Lower lobe of right lung (tissue), 2 donors: ENCODE measurements at regions not wholly inside any gene's neighbourhood (a gene's known extent, or its start where the extent isn't known, plus 50 kb on each side); places are given as distances from the start of the nearest gene placed in this dataset.

Source experiments
- ATAC-seq, 2 donors: fragments of 200-7000 bp; cut with Tn5 transposase; one replicate each; pipeline ENCODE4 v1.9.1; 2020 to 2022; ENCODE audit warnings: mild to moderate bottlenecking in 2 of 2, moderate library complexity in 2 of 2
- DNase-seq: peaks from one replicate; pipeline ENCODE4 v3.0.0-alpha.2; 2020
- H3K27ac ChIP-seq: fragments of 200-600 bp; one replicate; pipeline ENCODE4 v1.8.0; 2022
- H3K27me3 ChIP-seq: fragments of 200-600 bp; one replicate; pipeline ENCODE4 v1.8.0; 2022; ENCODE audit warnings: low read depth
- H3K36me3 ChIP-seq: fragments of 200-600 bp; one replicate; pipeline ENCODE4 v1.8.0; 2022; ENCODE audit warnings: mild to moderate bottlenecking
- H3K4me1 ChIP-seq: fragments of 200-600 bp; one replicate; pipeline ENCODE4 v1.8.0; 2022
- H3K4me3 ChIP-seq: fragments of 200-600 bp; one replicate; pipeline ENCODE4 v1.8.0; 2022; ENCODE audit warnings: mild to moderate bottlenecking
- H3K9me3 ChIP-seq: fragments of 200-600 bp; one replicate; pipeline ENCODE4 v1.8.0; 2022
- intact Hi-C: fragments of 100-400 bp; cut with DNase I; formaldehyde crosslinking; loops from one replicate; pipeline ENCODE4 v1.11.0; 2022
- TF ChIP-seq, protein P1 (sequence below): fragments of 200-600 bp; IDR thresholded peaks from one replicate; pipeline ENCODE4 v1.8.0; 2022; ENCODE audit warnings: antibody characterized with exemption, mild to moderate bottlenecking
- donor health status: DM: no; HTN: yes; CAD: no; lungs with severe emphysema.

DNA sequence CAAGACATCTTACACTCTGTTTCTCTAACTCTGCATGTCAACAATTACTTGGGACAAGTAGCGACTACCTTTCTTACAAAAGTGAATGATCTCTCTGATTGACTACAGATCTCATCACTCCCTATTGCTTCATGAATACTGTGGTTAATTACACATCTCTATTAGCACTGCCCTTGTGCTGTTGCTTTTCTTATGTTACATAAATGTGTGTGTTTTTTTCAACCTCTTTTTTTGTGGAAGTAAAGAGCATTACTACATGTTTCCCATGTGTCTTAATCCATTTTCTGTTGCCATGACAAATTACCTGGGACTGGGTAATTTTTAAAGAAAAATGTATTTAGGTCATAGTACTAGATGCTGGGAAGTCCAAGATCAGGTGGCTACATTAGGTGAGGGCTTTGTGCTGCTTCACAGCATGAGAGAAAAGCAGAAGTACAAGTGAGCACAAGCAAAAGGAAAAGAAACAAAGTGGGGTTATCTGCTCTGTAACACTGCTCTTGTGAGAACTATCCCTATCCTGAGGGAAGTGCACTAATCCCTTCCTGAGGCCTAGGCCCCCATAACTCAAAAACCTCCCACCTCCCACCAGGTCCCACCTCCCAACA lies 298.2 kb upstream of the SATB1 start:
- TF ChIP-seq, protein P1, sequence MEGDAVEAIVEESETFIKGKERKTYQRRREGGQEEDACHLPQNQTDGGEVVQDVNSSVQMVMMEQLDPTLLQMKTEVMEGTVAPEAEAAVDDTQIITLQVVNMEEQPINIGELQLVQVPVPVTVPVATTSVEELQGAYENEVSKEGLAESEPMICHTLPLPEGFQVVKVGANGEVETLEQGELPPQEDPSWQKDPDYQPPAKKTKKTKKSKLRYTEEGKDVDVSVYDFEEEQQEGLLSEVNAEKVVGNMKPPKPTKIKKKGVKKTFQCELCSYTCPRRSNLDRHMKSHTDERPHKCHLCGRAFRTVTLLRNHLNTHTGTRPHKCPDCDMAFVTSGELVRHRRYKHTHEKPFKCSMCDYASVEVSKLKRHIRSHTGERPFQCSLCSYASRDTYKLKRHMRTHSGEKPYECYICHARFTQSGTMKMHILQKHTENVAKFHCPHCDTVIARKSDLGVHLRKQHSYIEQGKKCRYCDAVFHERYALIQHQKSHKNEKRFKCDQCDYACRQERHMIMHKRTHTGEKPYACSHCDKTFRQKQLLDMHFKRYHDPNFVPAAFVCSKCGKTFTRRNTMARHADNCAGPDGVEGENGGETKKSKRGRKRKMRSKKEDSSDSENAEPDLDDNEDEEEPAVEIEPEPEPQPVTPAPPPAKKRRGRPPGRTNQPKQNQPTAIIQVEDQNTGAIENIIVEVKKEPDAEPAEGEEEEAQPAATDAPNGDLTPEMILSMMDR: no peak
- no peak overlapping the region for H3K4me3 ChIP-seq
- no peak for DNase-seq
- H3K4me1 ChIP-seq: no peaks in the 10 kb centered on the region
- intact Hi-C loops: no loop called here
- H3K36me3 ChIP-seq: no peaks in the 10 kb centered on the region
- H3K9me3 ChIP-seq: no peaks in the 10 kb centered on the region
- peak in 1 of 2 donors; percentile 24 for ATAC-seq
- no peak overlapping the region for H3K27ac ChIP-seq
- no peaks in the 10 kb centered on the region for H3K27me3 ChIP-seq

DNA sequence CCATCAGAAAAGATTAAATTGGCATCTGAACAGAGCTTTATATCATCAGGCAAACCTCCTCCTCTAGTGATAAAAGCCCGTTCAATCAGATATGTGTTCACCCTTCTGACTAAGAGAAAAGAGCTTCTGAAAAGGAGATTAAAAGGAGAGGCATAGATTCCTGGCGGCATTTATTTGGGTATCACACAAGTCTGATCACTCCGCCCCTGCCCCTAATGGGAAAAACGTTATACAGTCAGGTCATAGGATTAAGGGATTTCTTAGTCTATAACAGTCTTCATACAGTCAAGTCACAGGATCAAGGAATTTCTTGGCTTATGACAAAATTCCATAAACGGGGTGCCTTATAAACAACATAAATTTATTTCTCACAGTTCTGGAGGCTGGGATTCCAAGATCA lies 295.4 kb upstream of the SATB1 start:
- no peaks in the 10 kb centered on the region for H3K9me3 ChIP-seq
- DNase-seq (no peak), ATAC-seq (no peak)
- TF ChIP-seq, protein P1: no peak
- no peak overlapping the region for H3K27ac ChIP-seq
- intact Hi-C loops: no loop called here
- no peak overlapping the region for H3K4me3 ChIP-seq
- H3K36me3 ChIP-seq: no peaks in the 10 kb centered on the region
- no peaks in the 10 kb centered on the region for H3K27me3 ChIP-seq
- no peaks in the 10 kb centered on the region for H3K4me1 ChIP-seq

DNA sequence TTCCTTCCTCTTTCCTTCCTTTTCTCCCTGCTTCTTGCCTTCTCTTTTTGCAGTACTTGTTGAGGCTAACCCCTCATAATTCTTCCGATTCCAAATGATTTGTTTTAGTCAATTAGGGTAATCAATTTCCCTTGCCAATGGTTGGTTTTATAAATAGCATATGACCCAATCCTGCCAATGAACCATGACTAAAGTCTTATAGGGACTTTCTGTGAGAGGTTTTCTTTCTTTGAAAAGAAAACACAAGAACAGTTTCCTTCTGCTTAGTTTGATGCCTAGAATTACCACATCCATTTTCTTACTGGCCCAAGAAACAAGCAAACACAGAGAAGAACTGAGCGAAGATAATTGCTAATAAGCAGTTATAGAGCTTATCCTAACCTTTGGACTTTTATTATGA lies 292.5 kb upstream of the SATB1 start:
- H3K27me3 ChIP-seq: no peaks in the 10 kb centered on the region
- DNase-seq (no peak), ATAC-seq (no peak)
- no peaks in the 10 kb centered on the region for H3K4me1 ChIP-seq
- intact Hi-C loops: no loop called here
- TF ChIP-seq, protein P1: no peak
- H3K4me3 ChIP-seq: no peak overlapping the region
- H3K36me3 ChIP-seq: no peaks in the 10 kb centered on the region
- no peaks in the 10 kb centered on the region for H3K9me3 ChIP-seq
- no peak overlapping the region for H3K27ac ChIP-seq

DNA sequence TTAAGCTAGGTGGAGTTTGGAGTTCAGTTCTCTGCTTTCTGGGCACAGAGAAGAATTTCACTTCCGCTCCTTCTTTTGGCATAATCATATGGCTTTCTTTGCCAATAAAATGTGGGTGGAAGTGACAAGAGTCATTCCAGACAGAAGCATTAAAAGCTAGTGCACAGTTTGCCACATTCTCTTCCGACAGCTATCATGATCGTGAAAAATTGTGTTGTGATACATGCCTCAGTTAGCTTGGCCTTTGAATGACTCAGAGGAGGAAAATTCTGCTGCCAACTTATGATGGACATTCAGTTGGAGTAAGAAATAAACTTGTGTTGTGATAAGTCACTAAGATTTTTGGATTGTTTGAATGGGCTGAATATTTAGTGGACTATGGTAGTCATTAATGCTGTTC lies 291.7 kb upstream of the SATB1 start:
- DNase-seq (no peak), ATAC-seq (no peak)
- Histone ChIP-seq H3K4me1 (no peaks in the 10 kb centered on the region), H3K9me3 (no peaks in the 10 kb centered on the region), H3K27ac (no peak overlapping the region), H3K4me3 (no peak overlapping the region), H3K36me3 (no peaks in the 10 kb centered on the region), H3K27me3 (no peaks in the 10 kb centered on the region)
- intact Hi-C loops: no loop called here
- TF ChIP-seq, protein P1: no peak

DNA sequence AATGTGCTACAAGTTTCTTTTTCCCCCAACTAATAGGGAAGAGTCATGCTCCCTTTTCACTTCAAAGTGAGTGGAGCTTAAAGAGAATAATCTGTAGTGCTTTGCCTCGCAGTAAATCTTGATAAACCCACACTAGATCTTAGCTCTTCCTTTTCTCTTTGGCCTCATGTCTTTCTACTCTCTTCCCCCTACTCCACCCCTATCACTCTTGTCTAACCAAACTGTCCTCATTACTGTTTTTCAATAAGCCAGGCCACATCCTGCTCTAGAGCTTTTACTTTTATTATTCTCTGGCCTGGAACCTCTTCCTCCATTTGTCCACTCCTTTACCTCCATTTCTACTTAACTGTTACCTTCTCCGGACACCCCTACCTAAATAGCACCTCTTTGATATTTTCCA lies 291.0 kb upstream of the SATB1 start:
- Histone ChIP-seq H3K27ac (no peak overlapping the region), H3K4me3 (no peak overlapping the region), H3K9me3 (no peaks in the 10 kb centered on the region), H3K4me1 (no peaks in the 10 kb centered on the region), H3K36me3 (no peaks in the 10 kb centered on the region), H3K27me3 (no peaks in the 10 kb centered on the region)
- TF ChIP-seq, protein P1: no peak
- ATAC-seq (no peak), DNase-seq (no peak)
- intact Hi-C loops: no loop called here

DNA sequence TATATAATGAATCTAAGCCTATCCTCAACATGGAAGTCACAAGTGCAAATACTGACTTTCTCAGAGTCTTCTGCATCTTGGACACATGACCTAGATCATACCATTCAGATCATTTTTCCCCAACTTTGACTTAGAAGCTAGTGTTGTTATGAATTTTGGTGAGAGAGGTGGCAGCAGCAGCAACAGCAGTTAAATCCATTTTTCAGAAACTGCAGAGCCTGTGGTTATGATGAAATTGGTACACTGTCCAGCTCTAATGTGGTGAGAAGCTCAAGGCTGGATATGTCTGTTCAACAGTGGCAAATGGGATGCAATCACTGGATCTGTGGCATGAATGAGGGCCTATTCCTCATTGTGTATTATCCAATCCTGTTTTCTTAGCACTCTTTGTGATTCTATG lies 290.1 kb upstream of the SATB1 start:
- Histone ChIP-seq H3K9me3 (no peaks in the 10 kb centered on the region), H3K36me3 (no peaks in the 10 kb centered on the region), H3K4me1 (no peaks in the 10 kb centered on the region), H3K4me3 (no peak overlapping the region), H3K27me3 (no peaks in the 10 kb centered on the region), H3K27ac (no peak overlapping the region)
- DNase-seq (no peak), ATAC-seq (no peak)
- intact Hi-C loops: no loop called here
- TF ChIP-seq, protein P1: no peak
